SU-DHL-6 (cell line): ENCODE measurements at regions not wholly inside any gene's neighbourhood (a gene's known extent, or its start where the extent isn't known, plus 50 kb on each side); places are given as distances from the start of the nearest gene placed in this dataset.

Experiments used
- H2AFZ ChIP-seq: fragments of 200-600 bp; sonication (generic); 2 replicates; pipeline ENCODE4 v1.6.1; 2014; ENCODE audit warnings: low read depth, mild to moderate bottlenecking, moderate library complexity, mixed read lengths, antibody characterized with exemption, low read length; ENCODE audit not compliant: severe bottlenecking
- H3F3A ChIP-seq: fragments of 200-600 bp; shearing (Covaris generic); 2 replicates; pipeline ENCODE4 v1.6.0; 2016; ENCODE audit warnings: antibody characterized with exemption, mild to moderate bottlenecking; ENCODE audit not compliant: insufficient read depth
- H3K27ac ChIP-seq: fragments of 200-600 bp; sonication (generic); 2 replicates; pipeline ENCODE4 v1.5.1; 2016; ENCODE audit warnings: low read depth, mild to moderate bottlenecking, low read length, moderate library complexity, mixed read lengths
- H3K27me3 ChIP-seq: fragments of 200-600 bp; sonication (generic), shearing (Covaris generic); 2 replicates; pipeline ENCODE4 v1.6.0; 2014; ENCODE audit warnings: mild to moderate bottlenecking, low read length
- H3K36me3 ChIP-seq: fragments of 200-600 bp; sonication (generic); 2 replicates; pipeline ENCODE4 v1.6.1; 2014; ENCODE audit warnings: mild to moderate bottlenecking, low read length, mixed read lengths
- H3K4me2 ChIP-seq: fragments of 300-600, 200-600 bp; shearing (Covaris generic), sonication (generic); 2 replicates; pipeline ENCODE4 v1.6.0; 2014; ENCODE audit warnings: low read length, low read depth, mild to moderate bottlenecking; ENCODE audit not compliant: poor library complexity, severe bottlenecking
- H3K4me3 ChIP-seq: fragments of 200-600 bp; sonication (generic); 2 replicates; pipeline ENCODE4 v1.5.1; 2014; ENCODE audit warnings: antibody characterized with exemption, low read length, mild to moderate bottlenecking, mixed read lengths; ENCODE audit not compliant: insufficient read depth, poor library complexity, severe bottlenecking
- H3K79me2 ChIP-seq: fragments of 200-600 bp; sonication (generic); 2 replicates; pipeline ENCODE4 v1.6.1; 2014; ENCODE audit warnings: mild to moderate bottlenecking, low read length, moderate library complexity; ENCODE audit not compliant: insufficient read depth
- H3K9ac ChIP-seq: fragments of 200-600 bp; sonication (generic); 2 replicates; pipeline ENCODE4 v1.7.0; 2014; ENCODE audit warnings: mild to moderate bottlenecking, low read length
- H3K9me2 ChIP-seq: fragments of 200-600 bp; sonication (generic); replicated peaks from 2 replicates; pipeline ENCODE4 v1.6.1; 2014; ENCODE audit warnings: low read length; ENCODE audit not compliant: insufficient read depth
- H3K9me3 ChIP-seq: fragments of 200-600 bp; sonication (generic); 2 replicates; pipeline ENCODE4 v1.6.1; 2014; ENCODE audit warnings: low read length, mixed read lengths; ENCODE audit not compliant: insufficient read depth
- H4K20me1 ChIP-seq: fragments of 200-600 bp; sonication (generic); 2 replicates; pipeline ENCODE4 v1.6.1; 2014; ENCODE audit warnings: low read depth, mild to moderate bottlenecking, antibody characterized with exemption, low read length, moderate library complexity, mixed read lengths
- EZH2phosphoT487 ChIP-seq: fragments of 200-600 bp; sonication (generic), shearing (Covaris generic); conservative IDR thresholded peaks from 2 replicates; pipeline ENCODE4 v1.6.1; 2018; ENCODE audit warnings: mild to moderate bottlenecking, antibody characterized with exemption, low read length, moderate library complexity, mixed read lengths
- TF ChIP-seq, protein P1 (sequence below): fragments of 200-600 bp; sonication (generic); IDR thresholded peaks from one replicate; pipeline ENCODE4 v1.5.1; 2017; ENCODE audit warnings: antibody characterized with exemption, mild to moderate bottlenecking, low read length, moderate library complexity; ENCODE audit not compliant: insufficient read depth, poor library complexity, severe bottlenecking

GRCh38 chr4:71132486-71132885 lies 139.0 kb downstream of the DCK start:
- H3K4me2 ChIP-seq, result no peak overlapping the region
- H2AFZ ChIP-seq, result no peak overlapping the region

GRCh38 chr4:71133491-71133890 lies 140.0 kb downstream of the DCK start:
- Histone ChIP-seq H2AFZ (no peak overlapping the region), H4K20me1 (no peaks in the 10 kb centered on the region), H3K4me2 (no peak overlapping the region), H3K9ac (no peak overlapping the region), H3K4me3 (no peak overlapping the region), H3K9me2 (no peaks in the 10 kb centered on the region), H3F3A (no peaks in the 10 kb centered on the region), H3K27me3 (no peaks in the 10 kb centered on the region), H3K27ac (no peak overlapping the region), H3K9me3 (no peaks in the 10 kb centered on the region), H3K79me2 (no peaks in the 10 kb centered on the region), H3K36me3 (no peaks in the 10 kb centered on the region)
- no peak for TF ChIP-seq EZH2phosphoT487
- TF ChIP-seq, protein P1, sequence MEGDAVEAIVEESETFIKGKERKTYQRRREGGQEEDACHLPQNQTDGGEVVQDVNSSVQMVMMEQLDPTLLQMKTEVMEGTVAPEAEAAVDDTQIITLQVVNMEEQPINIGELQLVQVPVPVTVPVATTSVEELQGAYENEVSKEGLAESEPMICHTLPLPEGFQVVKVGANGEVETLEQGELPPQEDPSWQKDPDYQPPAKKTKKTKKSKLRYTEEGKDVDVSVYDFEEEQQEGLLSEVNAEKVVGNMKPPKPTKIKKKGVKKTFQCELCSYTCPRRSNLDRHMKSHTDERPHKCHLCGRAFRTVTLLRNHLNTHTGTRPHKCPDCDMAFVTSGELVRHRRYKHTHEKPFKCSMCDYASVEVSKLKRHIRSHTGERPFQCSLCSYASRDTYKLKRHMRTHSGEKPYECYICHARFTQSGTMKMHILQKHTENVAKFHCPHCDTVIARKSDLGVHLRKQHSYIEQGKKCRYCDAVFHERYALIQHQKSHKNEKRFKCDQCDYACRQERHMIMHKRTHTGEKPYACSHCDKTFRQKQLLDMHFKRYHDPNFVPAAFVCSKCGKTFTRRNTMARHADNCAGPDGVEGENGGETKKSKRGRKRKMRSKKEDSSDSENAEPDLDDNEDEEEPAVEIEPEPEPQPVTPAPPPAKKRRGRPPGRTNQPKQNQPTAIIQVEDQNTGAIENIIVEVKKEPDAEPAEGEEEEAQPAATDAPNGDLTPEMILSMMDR, result no peak

More at GRCh38 chr4:71132486-71132885, 139.0 kb downstream of the DCK start:
- Histone ChIP-seq H3K4me3 (no peak overlapping the region), H3K27me3 (no peaks in the 10 kb centered on the region), H3K9me3 (no peaks in the 10 kb centered on the region), H4K20me1 (no peaks in the 10 kb centered on the region), H3K79me2 (no peaks in the 10 kb centered on the region), H3K9ac (no peak overlapping the region), H3K9me2 (no peaks in the 10 kb centered on the region), H3F3A (no peaks in the 10 kb centered on the region), H3K36me3 (no peaks in the 10 kb centered on the region), H3K27ac (no peak overlapping the region)
- TF ChIP-seq EZH2phosphoT487, result no peak
- TF ChIP-seq, protein P1, result no peak

DNA sequence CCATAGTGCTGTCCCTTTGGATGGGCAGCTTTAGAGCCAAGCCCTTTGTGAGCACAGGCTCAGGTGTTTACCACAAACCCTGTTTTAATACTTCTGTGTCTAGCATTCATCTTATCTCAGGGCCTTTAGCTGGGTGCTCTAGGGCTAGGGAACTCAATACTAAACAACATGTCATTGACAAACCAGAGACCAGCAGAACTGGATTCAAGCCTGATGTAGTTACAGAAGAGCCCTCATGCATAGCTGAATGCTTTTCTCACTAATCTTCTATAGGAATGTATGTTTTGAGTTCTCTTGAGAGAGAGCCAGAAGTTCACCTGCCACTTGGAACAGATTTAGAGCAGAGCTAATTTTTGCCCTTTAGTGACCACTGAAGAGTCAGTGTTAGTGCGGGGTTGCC lies 142.6 kb downstream of the DCK start:
- H3K27ac ChIP-seq, result no peak overlapping the region
- H3K9me2 ChIP-seq, result no peaks in the 10 kb centered on the region
- H3F3A ChIP-seq, result no peaks in the 10 kb centered on the region
- no peak overlapping the region for H2AFZ ChIP-seq
- no peak overlapping the region for H3K4me2 ChIP-seq
- TF ChIP-seq, protein P1, result no peak
- TF ChIP-seq EZH2phosphoT487, result no peak
- no peaks in the 10 kb centered on the region for H3K79me2 ChIP-seq
- no peaks in the 10 kb centered on the region for H3K36me3 ChIP-seq
- no peaks in the 10 kb centered on the region for H3K27me3 ChIP-seq
- no peak overlapping the region for H3K4me3 ChIP-seq
- H3K9me3 ChIP-seq, result no peaks in the 10 kb centered on the region
- no peak overlapping the region for H3K9ac ChIP-seq
- no peaks in the 10 kb centered on the region for H4K20me1 ChIP-seq
